ENCODE measurements at regions not wholly inside any gene's neighbourhood (a gene's known extent, or its start where the extent isn't known, plus 50 kb on each side); places are given as distances from the start of the nearest gene placed in this dataset.

- DNase-seq, result no peak
- H3K79me2 ChIP-seq (ENCODE audit: insufficient read depth, low read length), result no peaks in the 10 kb centered on the region
- no peak overlapping the region for H2AFZ ChIP-seq (ENCODE audit: low read length)
- Mint-ChIP-seq H3K4me1 (peaks cover 3 to 4% of the 10 kb centered on the region in 2 experiments), H3K4me3 (no peak overlapping the region), H3K27ac (no peak overlapping the region), H3K9me3 (peaks cover 8 to 10% of the 10 kb centered on the region in 2 experiments), H3K36me3 (ENCODE audit: insufficient read depth in 1 of 3, low read depth in 3 of 3) (peaks cover 3 to 8% (median 4%) of the 10 kb centered on the region in 3 experiments; a peak in 4 of 7 replicates), H3K27me3 (ENCODE audit: low read depth) (no peaks in the 10 kb centered on the region)
- no peak overlapping the region for H3K4ac ChIP-seq (ENCODE audit: low read depth, low read length)
- no peak overlapping the region for H3K23ac ChIP-seq (ENCODE audit: insufficient read length, low read depth, low read length)
- H3K4me1 ChIP-seq (ENCODE audit: insufficient read depth, low read length), result no peaks in the 10 kb centered on the region
- no peak overlapping the region for H3K27ac ChIP-seq (ENCODE audit: insufficient read length, low read depth, low read length)
- no peak for TF ChIP-seq CTCF (conservative IDR thresholded peaks at IDR 0.05)
- H3K18ac ChIP-seq (ENCODE audit: insufficient read length, low read depth, low read length), result no peak overlapping the region
- H3T11ph ChIP-seq (ENCODE audit: low read length), result no peak overlapping the region
- H3K27me3 ChIP-seq (ENCODE audit: insufficient read depth, low read length), result no peaks in the 10 kb centered on the region; the same call in 1 of the 2 replicates
- no peak overlapping the region for H2BK12ac ChIP-seq (ENCODE audit: insufficient read length, low read depth, low read length)
- H3K14ac ChIP-seq (ENCODE audit: insufficient read depth, low read length), result no peak overlapping the region
- whole genome bisulfite sequencing (ENCODE audit: extremely low coverage, insufficient read length, low lambda C conversion rate), result no CpG with 5 or more reads among the region's 47 CpGs
- H3K9ac ChIP-seq (ENCODE audit: extremely low read depth, insufficient read length, low read length), result no peak overlapping the region
- no peaks in the 10 kb centered on the region for H3K79me1 ChIP-seq (ENCODE audit: insufficient read depth, low read depth, low read length, poor library complexity, severe bottlenecking)
- H3K56ac ChIP-seq (ENCODE audit: insufficient read length, low read depth, low read length), result no peak overlapping the region
- no peak overlapping the region for H4K8ac ChIP-seq (replicated peaks; ENCODE audit: insufficient read length, low read depth, low read length)
- H2AK5ac ChIP-seq (ENCODE audit: insufficient read length, low read length), result no peak overlapping the region
- H2BK20ac ChIP-seq (ENCODE audit: low read depth, low read length, poor library complexity, severe bottlenecking), result no peak overlapping the region
- H4K5ac ChIP-seq (ENCODE audit: insufficient read length, low read depth, low read length), result no peak overlapping the region
- no peak overlapping the region for H3K4me2 ChIP-seq (ENCODE audit: insufficient read depth, insufficient read length, low read length)
- H4K91ac ChIP-seq (ENCODE audit: insufficient read length, low read depth, low read length), result no peak overlapping the region
- H3K23me2 ChIP-seq (ENCODE audit: insufficient read length, low read depth, low read length, poor library complexity, severe bottlenecking), result no peaks in the 10 kb centered on the region
- H3K9me3 ChIP-seq (ENCODE audit: control insufficient read depth, low read depth, low read length), result no peaks in the 10 kb centered on the region
- no peak overlapping the region for H2BK15ac ChIP-seq (ENCODE audit: low read depth, low read length)
- no peak overlapping the region for H2BK5ac ChIP-seq (ENCODE audit: insufficient read length, low read length)
- H2BK120ac ChIP-seq (ENCODE audit: low read depth, low read length, poor library complexity, severe bottlenecking), result no peak overlapping the region
- H4K20me1 ChIP-seq (ENCODE audit: control insufficient read depth, insufficient read depth, insufficient read length), result no peaks in the 10 kb centered on the region
Observed at GRCh38 chr5:103953601-103954382, 391.2 kb upstream of the NUDT12 start.
